Glutamatergic neuron (in vitro differentiated cells): ENCODE measurements at regions not wholly inside any gene's neighbourhood (a gene's known extent, or its start where the extent isn't known, plus 50 kb on each side); places are given as distances from the start of the nearest gene placed in this dataset.

Source experiments
- DNase-seq: peaks from one replicate; pipeline ENCODE4 v3.0.0; 2022
- H3K27ac Mint-ChIP-seq: one replicate; pipeline ENCODE4 v1.8.0; 2020; ENCODE audit warnings: mild to moderate bottlenecking, mixed read lengths, inconsistent platforms; ENCODE audit not compliant: unreplicated experiment
- H3K27me3 Mint-ChIP-seq: one replicate; pipeline ENCODE4 v1.8.0; 2020; ENCODE audit warnings: mild to moderate bottlenecking, moderate library complexity, mixed read lengths, inconsistent platforms; ENCODE audit not compliant: unreplicated experiment
- H3K36me3 Mint-ChIP-seq: one replicate; pipeline ENCODE4 v1.8.0; 2020; ENCODE audit warnings: mild to moderate bottlenecking, mixed read lengths, inconsistent platforms; ENCODE audit not compliant: unreplicated experiment
- H3K4me1 Mint-ChIP-seq: one replicate; pipeline ENCODE4 v1.8.0; 2020; ENCODE audit warnings: mild to moderate bottlenecking, low read depth, mixed read lengths, inconsistent platforms; ENCODE audit not compliant: unreplicated experiment
- H3K4me3 Mint-ChIP-seq: one replicate; pipeline ENCODE4 v1.8.0; 2020; ENCODE audit warnings: mild to moderate bottlenecking, mixed read lengths, inconsistent platforms; ENCODE audit not compliant: unreplicated experiment
- H3K9me3 Mint-ChIP-seq: one replicate; pipeline ENCODE4 v1.8.0; 2020; ENCODE audit warnings: mild to moderate bottlenecking, moderate library complexity, mixed read lengths, inconsistent platforms; ENCODE audit not compliant: unreplicated experiment
- CTCF ChIP-seq: fragments of 200-600 bp; sonication (generic); IDR thresholded peaks from one replicate; pipeline ENCODE4 v1.5.0; 2021; ENCODE audit not compliant: partially characterized antibody, unreplicated experiment

- TF ChIP-seq CTCF: no peak
- no peak overlapping the region for H3K27ac Mint-ChIP-seq
- no peak overlapping the region for H3K4me3 Mint-ChIP-seq
- H3K36me3 Mint-ChIP-seq: no peaks in the 10 kb centered on the region
- H3K27me3 Mint-ChIP-seq: no peaks in the 10 kb centered on the region
- H3K4me1 Mint-ChIP-seq: no peaks in the 10 kb centered on the region
- no peaks in the 10 kb centered on the region for H3K9me3 Mint-ChIP-seq
- DNase-seq: no peak
These were observed 180.1 kb downstream of the RDH14 start for GRCh38 chr2:18380321-18380720.

- no peaks in the 10 kb centered on the region for H3K36me3 Mint-ChIP-seq
- H3K4me3 Mint-ChIP-seq: no peak overlapping the region
- no peak for TF ChIP-seq CTCF
- no peak overlapping the region for H3K27ac Mint-ChIP-seq
- DNase-seq: peak; percentile 24
- no peaks in the 10 kb centered on the region for H3K9me3 Mint-ChIP-seq
- no peaks in the 10 kb centered on the region for H3K4me1 Mint-ChIP-seq
- no peaks in the 10 kb centered on the region for H3K27me3 Mint-ChIP-seq
These were observed 180.6 kb downstream of the RDH14 start for GRCh38 chr2:18379870-18380269.

- Mint-ChIP-seq H3K9me3 (no peaks in the 10 kb centered on the region), H3K27ac (no peak overlapping the region), H3K36me3 (no peaks in the 10 kb centered on the region), H3K27me3 (no peaks in the 10 kb centered on the region), H3K4me1 (no peaks in the 10 kb centered on the region), H3K4me3 (no peak overlapping the region)
- TF ChIP-seq CTCF: peak; percentile 83
- peak; percentile 53 for DNase-seq
These were observed 182.3 kb downstream of the RDH14 start for GRCh38 chr2:18378020-18378653.

GRCh38 chr2:18376936-18377335 is 183.5 kb downstream of the RDH14 start:
- Mint-ChIP-seq H3K27ac (no peak overlapping the region), H3K9me3 (no peaks in the 10 kb centered on the region), H3K4me3 (no peak overlapping the region), H3K4me1 (no peaks in the 10 kb centered on the region), H3K27me3 (peaks cover 2% of the 10 kb centered on the region), H3K36me3 (no peaks in the 10 kb centered on the region)
- TF ChIP-seq CTCF: no peak
- no peak for DNase-seq

GRCh38 chr2:18373664-18374063 is 186.8 kb downstream of the RDH14 start:
- Mint-ChIP-seq H3K4me1 (peaks cover 4% of the 10 kb centered on the region), H3K9me3 (no peaks in the 10 kb centered on the region), H3K27me3 (peaks cover 2% of the 10 kb centered on the region), H3K36me3 (no peaks in the 10 kb centered on the region), H3K4me3 (no peak overlapping the region), H3K27ac (no peak overlapping the region)
- TF ChIP-seq CTCF: no peak
- DNase-seq: no peak
